Stimulated activated CD8-positive, alpha-beta memory T cell treated with anti-CD3 and anti-CD28 coated beads, Interleukin-12 subunit alpha, Interleukin-12 subunit beta, amount 100 ng/mL, for 4 hours (primary cell): ENCODE measurements at regions not wholly inside any gene's neighbourhood (a gene's known extent, or its start where the extent isn't known, plus 50 kb on each side); places are given as distances from the start of the nearest gene placed in this dataset.

Experiments
- DNase-seq: peaks from one replicate; pipeline ENCODE4 v3.0.0-alpha.2; 2020; ENCODE audit warnings: low read depth

- no peak for DNase-seq
Observed at GRCh38 chr5:174191076-174191475, 145.6 kb downstream of the NSG2 start.

GRCh38 chr5:174191850-174192655 is 146.5 kb downstream of the NSG2 start:
- DNase-seq, result no peak

- DNase-seq, result no peak
Observed at GRCh38 chr5:174192901-174193300, 147.4 kb downstream of the NSG2 start.

- DNase-seq, result no peak
Observed at GRCh38 chr5:174195517-174195916, 150.0 kb downstream of the NSG2 start.

- DNase-seq, result no peak
Observed at GRCh38 chr5:174197929-174198328, 152.4 kb downstream of the NSG2 start.

- DNase-seq, result no peak
Observed at GRCh38 chr5:174198541-174198940, 153.0 kb downstream of the NSG2 start.

- no peak for DNase-seq
Observed at GRCh38 chr5:174202996-174203395, 157.5 kb downstream of the NSG2 start.

- no peak for DNase-seq
Observed at GRCh38 chr5:174204535-174205313, 159.2 kb downstream of the NSG2 start.

GRCh38 chr5:174205939-174206338 is 160.4 kb downstream of the NSG2 start:
- no peak for DNase-seq

- no peak for DNase-seq
Observed at GRCh38 chr5:174210596-174211276, 165.2 kb downstream of the NSG2 start.

- DNase-seq, result no peak
Observed at GRCh38 chr5:174211277-174211626, 165.7 kb downstream of the NSG2 start.

- DNase-seq, result no peak
Observed at GRCh38 chr5:174217527-174217926, 172.0 kb downstream of the NSG2 start.

- no peak for DNase-seq
Observed at GRCh38 chr5:174218162-174218561, 172.7 kb downstream of the NSG2 start.

- no peak for DNase-seq
Observed at GRCh38 chr5:174220417-174220816, 174.9 kb downstream of the NSG2 start.

GRCh38 chr5:174221436-174221835 is 175.9 kb downstream of the NSG2 start:
- DNase-seq, result no peak

- DNase-seq, result no peak
Observed at GRCh38 chr5:174221946-174222345, 176.4 kb downstream of the NSG2 start.

- no peak for DNase-seq
Observed at GRCh38 chr5:174222891-174223290, 177.4 kb downstream of the NSG2 start.

- DNase-seq, result no peak
Observed at GRCh38 chr5:174223355-174223754, 177.8 kb downstream of the NSG2 start.

GRCh38 chr5:174229068-174229467 is 183.6 kb downstream of the NSG2 start:
- DNase-seq, result no peak

- DNase-seq, result no peak
Observed at GRCh38 chr5:174229514-174230370, 184.2 kb downstream of the NSG2 start.

GRCh38 chr5:174231956-174232487 is 186.5 kb downstream of the NSG2 start:
- no peak for DNase-seq

GRCh38 chr5:174234388-174234787 is 188.9 kb downstream of the NSG2 start:
- no peak for DNase-seq
